Kidney epithelial cell (primary cell): ENCODE measurements at regions not wholly inside any gene's neighbourhood (a gene's known extent, or its start where the extent isn't known, plus 50 kb on each side); places are given as distances from the start of the nearest gene placed in this dataset.

Experiments used
- DNase-seq: peaks from one replicate; pipeline ENCODE4 v3.0.0-alpha.2; 2010; ENCODE audit warnings: low read depth
- H3K27me3 ChIP-seq: 2 replicates; pipeline ENCODE4 v1.6.0; 2011; ENCODE audit warnings: low read length; ENCODE audit not compliant: control insufficient read depth, insufficient read depth
- H3K36me3 ChIP-seq: 2 replicates; pipeline ENCODE4 v1.5.1; 2011; ENCODE audit warnings: low read length; ENCODE audit not compliant: control insufficient read depth, insufficient read depth
- H3K4me3 ChIP-seq: 2 replicates; pipeline ENCODE4 v1.5.1; 2011; ENCODE audit warnings: low read depth, mild to moderate bottlenecking, control low read depth, low read length
- TF ChIP-seq, protein P1 (sequence below): IDR thresholded peaks from 2 replicates; pipeline ENCODE4 v1.5.1; 2011; ENCODE audit warnings: mild to moderate bottlenecking, moderate library complexity, low read length, control low read depth, inconsistent platforms; ENCODE audit not compliant: insufficient read depth, poor library complexity, severe bottlenecking

DNA sequence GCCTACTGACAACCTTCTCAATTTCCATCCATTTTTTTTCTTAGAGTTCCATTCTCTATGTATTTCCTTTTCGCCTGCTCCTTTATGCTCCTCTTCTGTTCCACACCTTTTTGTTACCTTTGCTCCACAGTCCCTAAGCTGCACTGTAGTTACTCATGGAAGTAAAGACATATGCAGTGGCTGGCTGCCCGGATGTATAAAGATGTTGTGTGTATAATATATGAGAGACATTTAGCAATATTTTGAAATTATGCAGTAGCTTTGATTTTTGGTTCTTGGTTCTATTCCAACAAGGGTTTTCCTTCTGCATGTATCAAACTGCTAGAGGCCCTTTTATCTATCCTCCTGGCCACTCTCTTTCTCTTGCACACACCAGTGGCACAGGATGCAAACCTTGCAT is 234.9 kb downstream of the DOK5 start:
- no peak for DNase-seq
- Histone ChIP-seq H3K36me3 (no peaks in the 10 kb centered on the region), H3K4me3 (no peak overlapping the region), H3K27me3 (no peaks in the 10 kb centered on the region)
- TF ChIP-seq, protein P1, sequence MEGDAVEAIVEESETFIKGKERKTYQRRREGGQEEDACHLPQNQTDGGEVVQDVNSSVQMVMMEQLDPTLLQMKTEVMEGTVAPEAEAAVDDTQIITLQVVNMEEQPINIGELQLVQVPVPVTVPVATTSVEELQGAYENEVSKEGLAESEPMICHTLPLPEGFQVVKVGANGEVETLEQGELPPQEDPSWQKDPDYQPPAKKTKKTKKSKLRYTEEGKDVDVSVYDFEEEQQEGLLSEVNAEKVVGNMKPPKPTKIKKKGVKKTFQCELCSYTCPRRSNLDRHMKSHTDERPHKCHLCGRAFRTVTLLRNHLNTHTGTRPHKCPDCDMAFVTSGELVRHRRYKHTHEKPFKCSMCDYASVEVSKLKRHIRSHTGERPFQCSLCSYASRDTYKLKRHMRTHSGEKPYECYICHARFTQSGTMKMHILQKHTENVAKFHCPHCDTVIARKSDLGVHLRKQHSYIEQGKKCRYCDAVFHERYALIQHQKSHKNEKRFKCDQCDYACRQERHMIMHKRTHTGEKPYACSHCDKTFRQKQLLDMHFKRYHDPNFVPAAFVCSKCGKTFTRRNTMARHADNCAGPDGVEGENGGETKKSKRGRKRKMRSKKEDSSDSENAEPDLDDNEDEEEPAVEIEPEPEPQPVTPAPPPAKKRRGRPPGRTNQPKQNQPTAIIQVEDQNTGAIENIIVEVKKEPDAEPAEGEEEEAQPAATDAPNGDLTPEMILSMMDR, result no peak

DNA sequence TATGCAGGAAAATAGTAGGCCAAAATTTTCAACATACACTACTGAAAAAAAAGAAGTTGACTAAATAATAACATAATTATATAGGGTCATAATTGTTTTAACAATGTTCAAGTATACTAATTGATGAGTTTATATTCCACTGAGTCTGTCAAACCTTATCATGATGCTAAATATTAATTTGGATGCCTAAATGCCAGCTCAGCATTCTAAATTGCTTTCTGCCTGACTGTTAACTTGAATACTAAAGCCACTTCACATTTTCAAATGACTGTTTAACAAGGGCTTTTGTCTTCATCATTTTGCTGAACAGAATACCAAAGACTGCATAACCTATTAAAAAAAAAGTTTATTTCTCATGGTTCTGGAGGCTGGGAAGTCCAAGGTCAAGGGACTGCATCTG is 232.8 kb downstream of the DOK5 start:
- TF ChIP-seq, protein P1, result no peak
- no peak overlapping the region for H3K4me3 ChIP-seq
- DNase-seq, result no peak

DNA sequence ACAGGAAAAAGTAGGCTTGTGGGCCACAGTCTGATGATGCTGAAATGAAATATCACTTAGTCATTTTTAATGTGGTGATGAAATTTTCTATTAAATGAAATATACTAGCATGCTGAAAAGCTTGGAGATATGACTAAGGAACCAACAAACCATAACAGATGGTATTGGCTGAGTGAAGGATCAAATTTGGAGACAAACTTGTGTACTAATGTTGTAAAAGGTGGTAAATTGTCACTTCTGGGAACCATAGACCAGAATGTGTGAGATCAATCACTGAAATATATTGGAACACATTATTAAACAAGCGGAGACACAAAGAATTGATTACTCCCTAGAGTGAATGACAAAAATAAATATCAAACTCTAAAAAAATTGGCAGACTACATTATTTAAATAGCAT is 232.4 kb downstream of the DOK5 start:
- no peak overlapping the region for H3K4me3 ChIP-seq
- TF ChIP-seq, protein P1, result no peak
- H3K27me3 ChIP-seq, result no peaks in the 10 kb centered on the region
- no peak for DNase-seq
- no peaks in the 10 kb centered on the region for H3K36me3 ChIP-seq

More for the DNA sequence above, 232.8 kb downstream of the DOK5 start:
- Histone ChIP-seq H3K27me3 (no peaks in the 10 kb centered on the region), H3K36me3 (no peaks in the 10 kb centered on the region)

DNA sequence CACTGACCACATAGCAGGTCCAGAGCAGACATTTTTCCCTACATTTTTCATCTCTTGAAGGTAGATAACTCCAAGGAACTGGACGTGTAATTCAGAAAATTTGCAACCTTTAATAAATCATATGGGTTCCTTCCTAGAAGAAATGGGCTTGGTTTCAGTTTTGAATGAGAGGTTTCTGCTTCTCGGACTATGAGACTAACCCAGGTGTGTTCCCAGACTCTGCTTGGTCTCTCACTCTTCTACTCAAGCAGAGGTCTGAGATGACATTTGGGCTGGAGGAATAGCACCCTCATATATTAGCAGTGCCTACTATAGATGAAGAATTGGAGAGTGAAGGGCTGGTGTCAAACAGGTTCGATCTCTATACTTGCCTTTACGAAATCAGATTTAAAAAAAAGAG is 231.2 kb downstream of the DOK5 start:
- Histone ChIP-seq H3K4me3 (no peak overlapping the region), H3K36me3 (no peaks in the 10 kb centered on the region), H3K27me3 (no peaks in the 10 kb centered on the region)
- DNase-seq, result no peak
- TF ChIP-seq, protein P1, result no peak

DNA sequence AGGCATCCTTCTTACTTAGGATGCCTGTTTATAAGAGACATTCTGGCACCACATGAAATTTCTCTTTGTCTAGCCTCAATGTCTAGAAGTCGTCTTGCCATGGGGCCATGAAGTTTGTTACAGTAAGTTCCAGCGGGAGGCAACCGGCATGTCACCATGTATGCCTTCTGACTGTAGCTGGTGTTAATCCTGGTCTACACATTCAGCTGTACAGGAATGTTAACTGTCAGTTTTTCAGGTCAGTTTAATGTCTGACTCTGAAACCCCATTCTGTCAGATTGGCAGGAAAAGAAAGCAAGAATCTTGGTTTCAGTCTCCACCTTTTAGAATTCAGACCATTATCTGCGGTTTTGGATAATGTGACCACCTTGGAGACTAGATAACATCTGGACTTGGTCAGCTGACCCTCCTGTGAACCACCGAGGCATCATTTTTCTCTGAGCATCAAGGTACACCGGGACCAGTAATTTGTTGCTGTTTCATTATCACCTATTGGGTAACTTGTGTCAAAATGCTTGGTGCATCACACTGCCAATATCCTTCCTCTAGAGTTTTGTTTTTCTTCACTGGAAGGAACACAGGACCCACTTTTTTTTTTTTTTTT is 228.7 kb downstream of the DOK5 start:
- no peak for DNase-seq
- Histone ChIP-seq H3K36me3 (no peaks in the 10 kb centered on the region), H3K4me3 (no peak overlapping the region), H3K27me3 (no peaks in the 10 kb centered on the region)
- TF ChIP-seq, protein P1, result no peak
